SK-N-SH (cell line): ENCODE measurements at regions not wholly inside any gene's neighbourhood (a gene's known extent, or its start where the extent isn't known, plus 50 kb on each side); places are given as distances from the start of the nearest gene placed in this dataset.

Experiments
- CTCF ChIA-PET: fragments of 300-600, 350-600 bp; formaldehyde crosslinking; extraction: SDS; loops from one replicate; lab custom pipeline; 2021; lab: Yijun Ruan, JAX
- POLR2A ChIA-PET: fragments of 350-600 bp; sonication (Branson Sonifier 250); formaldehyde crosslinking; extraction: SDS; loops from one replicate; lab custom pipeline; 2020; ENCODE audit warnings: antibody characterized with exemption, inconsistent platforms; lab: Yijun Ruan, JAX
- DNase-seq: peaks from one replicate; pipeline ENCODE4 v3.0.0; 2012
- H2AFZ ChIP-seq: fragments of 200-600 bp; sonication (generic); 2 replicates; pipeline ENCODE4 v1.8.1; 2016; ENCODE audit warnings: antibody characterized with exemption, mild to moderate bottlenecking, low read depth
- H3F3A ChIP-seq: fragments of 200-600 bp; sonication (generic); replicated peaks from 2 replicates; pipeline ENCODE3; 2016; ENCODE audit warnings: antibody characterized with exemption, mild to moderate bottlenecking; ENCODE audit not compliant: insufficient read depth
- H3K27ac ChIP-seq, 2 experiments: fragments of 200-500 bp in 1 of 2; fragments of 200-600 bp in 1 of 2; sonication (Bioruptor generic) in 1 of 2; sonication (generic), shearing (Covaris generic) in 1 of 2; 2 replicates each; pipeline versions ENCODE4 v1.5.1 to v1.6.1; 2014 to 2016; ENCODE audit warnings: low read depth in 2 of 2, inconsistent platforms in 1 of 2, low read length in 1 of 2, mild to moderate bottlenecking in 1 of 2, mixed read lengths in 1 of 2
- H3K27me3 ChIP-seq: fragments of 200-600 bp; sonication (generic), shearing (Covaris generic); 2 replicates; pipeline ENCODE4 v1.6.1; 2016; ENCODE audit warnings: mixed run types; ENCODE audit not compliant: insufficient read depth
- H3K36me3 ChIP-seq, 2 experiments: fragments of 200-500 bp in 1 of 2; fragments of 200-600 bp in 1 of 2; sonication (Bioruptor generic) in 1 of 2; sonication (generic) in 1 of 2; replicated peaks in 1 of 2; 2 replicates each; pipeline versions ENCODE3 to v1.5.1; 2014 to 2016; ENCODE audit warnings: low read length in 1 of 2, mild to moderate bottlenecking in 1 of 2; ENCODE audit not compliant: insufficient read depth in 2 of 2, control insufficient read depth in 1 of 2
- H3K4me1 ChIP-seq, 2 experiments: fragments of 200-500 bp in 1 of 2; fragments of 200-600 bp in 1 of 2; sonication (Bioruptor generic) in 1 of 2; sonication (generic), shearing (Covaris generic) in 1 of 2; 2 replicates each; pipeline versions ENCODE4 v1.5.1 to v1.6.1; 2014 to 2016; ENCODE audit warnings: low read depth in 1 of 2, low read length in 1 of 2, mixed run types in 1 of 2; ENCODE audit not compliant: insufficient read depth in 2 of 2, control insufficient read depth in 1 of 2
- H3K4me2 ChIP-seq: fragments of 200-600 bp; sonication (generic), shearing (Covaris generic); 2 replicates; pipeline ENCODE4 v1.6.1; 2017; ENCODE audit warnings: mixed run types
- H3K4me3 ChIP-seq, 2 experiments: fragments of 200-500 bp in 1 of 2; fragments of 200-600 bp in 1 of 2; sonication (Bioruptor generic) in 1 of 2; sonication (generic), shearing (Covaris generic) in 1 of 2; 2 replicates each; pipeline versions ENCODE4 v1.5.1 to v1.8.1; 2014 to 2016; ENCODE audit warnings: low read depth in 2 of 2, inconsistent platforms in 1 of 2, low read length in 1 of 2, mild to moderate bottlenecking in 1 of 2, mixed read lengths in 1 of 2, moderate library complexity in 1 of 2
- H3K79me2 ChIP-seq: fragments of 200-600 bp; sonication (generic); 2 replicates; pipeline ENCODE4 v1.8.1; 2017; ENCODE audit warnings: mild to moderate bottlenecking; ENCODE audit not compliant: insufficient read depth
- H3K9ac ChIP-seq: fragments of 200-600 bp; sonication (generic); 2 replicates; pipeline ENCODE4 v1.6.1; 2017; ENCODE audit warnings: mixed run types
- H3K9me2 ChIP-seq: fragments of 200-600 bp; sonication (generic); 2 replicates; pipeline ENCODE4 v1.6.1; 2017; ENCODE audit warnings: mixed run types
- H3K9me3 ChIP-seq: fragments of 200-600 bp; sonication (generic); 2 replicates; pipeline ENCODE4 v1.6.1; 2017; ENCODE audit warnings: mixed run types, mild to moderate bottlenecking, moderate library complexity
- H4K20me1 ChIP-seq: fragments of 200-600 bp; sonication (generic); 2 replicates; pipeline ENCODE4 v1.6.1; 2017; ENCODE audit warnings: mild to moderate bottlenecking, mixed run types; ENCODE audit not compliant: insufficient read depth
- ELF1 ChIP-seq: IDR thresholded peaks from 2 replicates; pipeline ENCODE4 v1.4.0; 2012
- EP300 ChIP-seq, 2 experiments: IDR thresholded peaks; 2 replicates each; pipeline versions ENCODE4 v1.4.0 to v1.6.1; 2012; ENCODE audit warnings: borderline replicate concordance in 1 of 2, low read depth in 1 of 2, low read length in 1 of 2
- EZH2phosphoT487 ChIP-seq: fragments of 200-600 bp; sonication (generic); IDR thresholded peaks from 2 replicates; pipeline ENCODE4 v1.6.1; 2017; ENCODE audit warnings: low read depth, mixed run types, mild to moderate bottlenecking, antibody characterized with exemption, moderate library complexity, borderline replicate concordance
- FOSL2 ChIP-seq: IDR thresholded peaks from 2 replicates; pipeline ENCODE4 v1.4.0; 2012; ENCODE audit warnings: low read depth, mild to moderate bottlenecking, moderate library complexity, borderline replicate concordance
- FOXJ3 ChIP-seq: sonication (generic); formaldehyde crosslinking; IDR thresholded peaks from 2 replicates; pipeline ENCODE4 v1.5.1; 2020; ENCODE audit warnings: mild to moderate bottlenecking, missing genetic modification reagents
- FOXM1 ChIP-seq: IDR thresholded peaks from 2 replicates; pipeline ENCODE4 v1.4.0; 2012; ENCODE audit warnings: low read depth, mild to moderate bottlenecking
- MEF2A ChIP-seq: IDR thresholded peaks from 2 replicates; pipeline ENCODE4 v1.4.0; 2012; ENCODE audit warnings: low read depth, borderline replicate concordance
- NFIC ChIP-seq: IDR thresholded peaks from 2 replicates; pipeline ENCODE4 v1.4.0; 2012; ENCODE audit warnings: borderline replicate concordance
- POLR2AphosphoS5 ChIP-seq: IDR thresholded peaks from 2 replicates; pipeline ENCODE4 v1.6.1; 2012; ENCODE audit warnings: low read depth, low read length
- RAD21 ChIP-seq: IDR thresholded peaks from 2 replicates; pipeline ENCODE4 v1.6.1; 2012; ENCODE audit warnings: mild to moderate bottlenecking, low read length
- REST ChIP-seq: IDR thresholded peaks from 2 replicates; pipeline ENCODE4 v1.6.1; 2012; ENCODE audit warnings: mild to moderate bottlenecking, low read depth, low read length, moderate library complexity
- RXRA ChIP-seq: IDR thresholded peaks from 2 replicates; pipeline ENCODE4 v1.4.0; 2012; ENCODE audit warnings: low read depth, mild to moderate bottlenecking, borderline replicate concordance
- SIN3A ChIP-seq: IDR thresholded peaks from 2 replicates; pipeline ENCODE4 v1.6.1; 2012; ENCODE audit warnings: low read depth, mild to moderate bottlenecking, low read length, moderate library complexity, borderline replicate concordance
- SMC3 ChIP-seq: IDR thresholded peaks from 2 replicates; pipeline ENCODE4 v1.6.1; 2012; ENCODE audit warnings: low read depth, low read length, improper control_type of control experiment
- TEAD4 ChIP-seq: IDR thresholded peaks from 2 replicates; pipeline ENCODE4 v1.4.0; 2012; ENCODE audit warnings: mild to moderate bottlenecking, borderline replicate concordance; ENCODE audit not compliant: insufficient read depth
- USF1 ChIP-seq: IDR thresholded peaks from 2 replicates; pipeline ENCODE4 v1.4.0; 2012; ENCODE audit warnings: low read depth, borderline replicate concordance
- WGBS: methylation state at CpG from one replicate; pipeline ENCODE4 v1.1.6; 2017; ENCODE audit warnings: low lambda C conversion rate; 5-methylcytosine and 5-hydroxymethylcytosine counted together
- TF ChIP-seq, protein P1 (sequence below): IDR thresholded peaks from 2 replicates; pipeline ENCODE4 v1.4.0; 2012; ENCODE audit warnings: low read depth
- TF ChIP-seq, protein P2 (sequence below): IDR thresholded peaks from 2 replicates; pipeline ENCODE4 v1.4.0; 2012; ENCODE audit warnings: low read depth, borderline replicate concordance
- TF ChIP-seq, protein P3 (sequence below): fragments of 200-600 bp; sonication (generic); IDR thresholded peaks from 2 replicates; pipeline ENCODE4 v1.6.1; 2017; ENCODE audit warnings: antibody characterized with exemption, mild to moderate bottlenecking, moderate library complexity

DNA sequence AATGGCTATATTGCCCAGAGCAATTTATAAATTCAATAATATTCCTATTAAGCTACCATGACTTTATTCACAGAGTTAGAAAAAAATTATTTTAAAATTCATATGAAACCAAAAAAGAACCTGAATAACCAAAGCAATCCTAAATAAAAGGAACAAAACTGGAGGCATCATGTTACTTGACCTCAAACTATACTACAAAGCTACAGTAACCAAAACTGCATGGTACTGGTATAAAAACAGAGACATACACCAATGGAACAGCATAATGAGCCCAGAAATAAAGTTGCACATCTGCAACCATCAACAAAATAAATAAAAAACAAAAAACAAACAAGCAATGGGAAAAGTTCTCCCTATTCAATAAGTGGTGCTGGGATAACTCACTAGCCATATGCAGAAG, 203.2 kb downstream of the RGS9 start:
- CTCF ChIA-PET: no interaction called here

GRCh38 chr17:65334406-65334805, 197.2 kb downstream of the RGS9 start:
- H4K20me1 ChIP-seq: no peaks in the 10 kb centered on the region
- 0 out of 2 replicates have a peak, but pooled peaks cover 3% of the 10 kb centered on the region for H3K9me3 ChIP-seq
- H3K4me3 ChIP-seq: no peak overlapping the region
- no peaks in the 10 kb centered on the region for H3K36me3 ChIP-seq
- no peak for DNase-seq
- ChIA-PET CTCF (no interaction called here), POLR2A (no interaction called here)
- no peak overlapping the region for H3K4me2 ChIP-seq
- no peaks in the 10 kb centered on the region for H3K79me2 ChIP-seq
- H3K27me3 ChIP-seq: no peaks in the 10 kb centered on the region
- H2AFZ ChIP-seq: no peak overlapping the region
- no peaks in the 10 kb centered on the region for H3K4me1 ChIP-seq
- WGBS: 66% methylated on average over 6 of the region's 6 CpGs
- no peaks in the 10 kb centered on the region for H3F3A ChIP-seq
- no peak overlapping the region for H3K27ac ChIP-seq
- H3K9me2 ChIP-seq: no peaks in the 10 kb centered on the region
- no peak overlapping the region for H3K9ac ChIP-seq
- TF ChIP-seq, protein P1, sequence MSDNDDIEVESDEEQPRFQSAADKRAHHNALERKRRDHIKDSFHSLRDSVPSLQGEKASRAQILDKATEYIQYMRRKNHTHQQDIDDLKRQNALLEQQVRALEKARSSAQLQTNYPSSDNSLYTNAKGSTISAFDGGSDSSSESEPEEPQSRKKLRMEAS: no peak
- TF ChIP-seq MEF2A (no peak), EP300 (IDR thresholded peaks at IDR 0.05; ENCODE audit: borderline replicate concordance in 1 of 2, low read depth in 1 of 2, low read length in 1 of 2) (no peak), SIN3A (no peak), POLR2AphosphoS5 (no peak), TEAD4 (no peak), NFIC (no peak), FOXM1 (no peak), USF1 (no peak)
- TF ChIP-seq, protein P2, sequence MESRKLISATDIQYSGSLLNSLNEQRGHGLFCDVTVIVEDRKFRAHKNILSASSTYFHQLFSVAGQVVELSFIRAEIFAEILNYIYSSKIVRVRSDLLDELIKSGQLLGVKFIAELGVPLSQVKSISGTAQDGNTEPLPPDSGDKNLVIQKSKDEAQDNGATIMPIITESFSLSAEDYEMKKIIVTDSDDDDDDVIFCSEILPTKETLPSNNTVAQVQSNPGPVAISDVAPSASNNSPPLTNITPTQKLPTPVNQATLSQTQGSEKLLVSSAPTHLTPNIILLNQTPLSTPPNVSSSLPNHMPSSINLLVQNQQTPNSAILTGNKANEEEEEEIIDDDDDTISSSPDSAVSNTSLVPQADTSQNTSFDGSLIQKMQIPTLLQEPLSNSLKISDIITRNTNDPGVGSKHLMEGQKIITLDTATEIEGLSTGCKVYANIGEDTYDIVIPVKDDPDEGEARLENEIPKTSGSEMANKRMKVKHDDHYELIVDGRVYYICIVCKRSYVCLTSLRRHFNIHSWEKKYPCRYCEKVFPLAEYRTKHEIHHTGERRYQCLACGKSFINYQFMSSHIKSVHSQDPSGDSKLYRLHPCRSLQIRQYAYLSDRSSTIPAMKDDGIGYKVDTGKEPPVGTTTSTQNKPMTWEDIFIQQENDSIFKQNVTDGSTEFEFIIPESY: no peak
- TF ChIP-seq, protein P3, sequence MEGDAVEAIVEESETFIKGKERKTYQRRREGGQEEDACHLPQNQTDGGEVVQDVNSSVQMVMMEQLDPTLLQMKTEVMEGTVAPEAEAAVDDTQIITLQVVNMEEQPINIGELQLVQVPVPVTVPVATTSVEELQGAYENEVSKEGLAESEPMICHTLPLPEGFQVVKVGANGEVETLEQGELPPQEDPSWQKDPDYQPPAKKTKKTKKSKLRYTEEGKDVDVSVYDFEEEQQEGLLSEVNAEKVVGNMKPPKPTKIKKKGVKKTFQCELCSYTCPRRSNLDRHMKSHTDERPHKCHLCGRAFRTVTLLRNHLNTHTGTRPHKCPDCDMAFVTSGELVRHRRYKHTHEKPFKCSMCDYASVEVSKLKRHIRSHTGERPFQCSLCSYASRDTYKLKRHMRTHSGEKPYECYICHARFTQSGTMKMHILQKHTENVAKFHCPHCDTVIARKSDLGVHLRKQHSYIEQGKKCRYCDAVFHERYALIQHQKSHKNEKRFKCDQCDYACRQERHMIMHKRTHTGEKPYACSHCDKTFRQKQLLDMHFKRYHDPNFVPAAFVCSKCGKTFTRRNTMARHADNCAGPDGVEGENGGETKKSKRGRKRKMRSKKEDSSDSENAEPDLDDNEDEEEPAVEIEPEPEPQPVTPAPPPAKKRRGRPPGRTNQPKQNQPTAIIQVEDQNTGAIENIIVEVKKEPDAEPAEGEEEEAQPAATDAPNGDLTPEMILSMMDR: no peak

More for the DNA sequence above, 203.2 kb downstream of the RGS9 start:
- H3K4me2 ChIP-seq: no peak overlapping the region
- H3K9me2 ChIP-seq: no peaks in the 10 kb centered on the region
- TF ChIP-seq RAD21 (no peak), FOXJ3 (no peak), SMC3 (no peak), EZH2phosphoT487 (no peak), FOSL2 (no peak), REST (no peak), RXRA (no peak), POLR2AphosphoS5 (no peak), FOXM1 (no peak), TEAD4 (no peak), ELF1 (no peak)
- TF ChIP-seq, all 33 proteins: peak for 0
- no peak overlapping the region for H3K9ac ChIP-seq
- no peaks in the 10 kb centered on the region for H3F3A ChIP-seq
- no peak overlapping the region for H2AFZ ChIP-seq
- H3K36me3 ChIP-seq: no peaks in the 10 kb centered on the region
- no peaks in the 10 kb centered on the region for H3K4me1 ChIP-seq
- H3K27ac ChIP-seq: no peak overlapping the region
- no peak for DNase-seq
- H3K79me2 ChIP-seq: no peaks in the 10 kb centered on the region
- H4K20me1 ChIP-seq: no peaks in the 10 kb centered on the region
- no peaks in the 10 kb centered on the region for H3K27me3 ChIP-seq
- no peak overlapping the region for H3K4me3 ChIP-seq
- POLR2A ChIA-PET: no interaction called here
- peaks cover 12% of the 10 kb centered on the region; the same call in 1 of the 2 replicates for H3K9me3 ChIP-seq
